GM18909 (cell line): ENCODE measurements at regions not wholly inside any gene's neighbourhood (a gene's known extent, or its start where the extent isn't known, plus 50 kb on each side); places are given as distances from the start of the nearest gene placed in this dataset.
"Not testable (repeated sequence)": the region's sequence is repeated elsewhere in the genome, so short reads cannot be mapped to it uniquely, and the experiment has no call there.

Experiments
- ATAC-seq: cut with Tn5 transposase; IDR thresholded peaks from one replicate; pipeline ENCODE4 v1.9.1; 2021; ENCODE audit warnings: mild to moderate bottlenecking; ENCODE audit not compliant: unreplicated experiment, poor library complexity

DNA sequence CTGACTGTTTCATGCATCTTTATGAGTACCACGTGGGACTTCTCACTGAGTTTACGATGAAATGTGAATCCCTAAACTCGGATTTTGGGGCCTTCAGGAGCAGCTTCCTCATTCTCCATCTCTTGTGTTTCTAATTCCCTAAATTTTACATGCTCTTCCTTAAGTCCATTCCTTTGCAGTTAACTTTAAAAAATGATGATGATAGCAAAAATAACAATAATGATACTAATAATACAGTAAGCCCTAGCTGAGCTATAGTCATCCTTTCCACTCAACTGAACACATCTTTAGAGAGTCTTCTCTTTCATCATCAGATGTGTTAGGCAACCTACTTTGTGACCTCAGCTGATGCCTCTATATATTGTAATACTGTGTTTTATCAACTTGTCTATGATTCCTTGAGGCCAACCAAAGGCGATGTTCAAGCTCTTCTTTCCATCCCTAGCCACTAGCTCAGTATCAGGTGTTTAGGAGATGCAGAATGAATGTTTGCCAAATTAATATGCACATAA lies 1196.4 kb downstream of the VRK1 start:
- no peak for ATAC-seq

DNA sequence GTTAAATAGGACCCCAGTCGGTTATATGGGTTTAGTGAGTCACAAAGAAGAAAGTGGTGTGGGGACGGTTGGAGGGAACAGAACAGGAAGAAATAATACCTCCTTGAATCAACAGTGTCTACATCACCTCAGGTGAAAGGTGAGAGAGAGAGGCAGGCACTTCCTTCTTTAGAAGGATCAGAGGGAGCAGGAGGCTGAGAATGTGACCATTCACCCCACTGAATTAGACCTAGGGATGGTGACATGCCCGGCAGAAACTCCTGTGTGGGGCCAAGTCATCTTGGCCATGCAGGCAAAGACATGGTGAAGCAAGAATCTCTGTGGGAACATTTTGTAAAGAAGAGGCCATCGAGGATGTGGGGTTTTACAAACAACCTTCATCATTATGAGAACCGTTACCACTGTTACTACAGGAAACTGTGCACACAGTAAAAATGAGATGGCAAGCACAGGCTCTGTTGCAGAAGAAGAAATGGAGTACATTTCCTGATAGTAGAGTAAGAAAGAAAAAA lies 1196.9 kb downstream of the VRK1 start:
- ATAC-seq: no peak

DNA sequence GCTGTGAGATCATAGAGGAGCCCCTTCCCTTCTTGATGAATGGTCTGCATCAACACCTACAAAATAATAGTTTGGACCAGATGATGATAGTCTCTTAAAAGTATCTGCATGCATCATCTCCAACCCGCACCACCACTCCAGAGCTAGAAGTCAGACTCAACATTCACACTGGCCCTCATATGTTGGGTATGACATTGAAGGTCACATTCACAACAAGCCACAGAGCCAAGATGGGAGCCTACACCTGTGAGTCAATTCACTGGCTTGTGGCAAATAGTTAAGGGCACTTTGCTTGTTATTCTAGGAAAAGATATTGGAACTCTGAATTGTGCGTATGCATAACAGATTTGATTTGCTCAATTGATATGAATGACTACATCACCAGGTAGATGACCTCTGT lies 1197.9 kb downstream of the VRK1 start:
- ATAC-seq: no peak

DNA sequence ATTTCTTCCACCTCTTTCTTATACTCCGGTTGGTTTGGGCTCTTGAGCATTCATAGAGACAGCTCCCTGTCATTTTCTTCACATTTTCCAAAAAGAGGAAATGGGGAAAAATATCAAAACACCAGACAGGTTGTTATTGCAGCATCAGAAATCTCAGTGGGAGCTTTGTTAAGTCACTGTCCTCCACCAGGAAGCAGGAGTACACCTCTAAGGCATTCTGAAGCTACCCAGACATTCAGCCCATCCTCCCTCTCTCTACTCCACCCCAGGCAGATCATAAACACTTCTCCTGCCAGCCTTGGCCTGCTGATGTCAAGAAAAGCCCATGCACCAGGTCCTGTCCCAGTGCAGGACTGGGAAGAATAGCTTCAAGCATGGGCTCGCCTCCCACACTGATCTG lies 1198.3 kb downstream of the VRK1 start:
- ATAC-seq: no peak

DNA sequence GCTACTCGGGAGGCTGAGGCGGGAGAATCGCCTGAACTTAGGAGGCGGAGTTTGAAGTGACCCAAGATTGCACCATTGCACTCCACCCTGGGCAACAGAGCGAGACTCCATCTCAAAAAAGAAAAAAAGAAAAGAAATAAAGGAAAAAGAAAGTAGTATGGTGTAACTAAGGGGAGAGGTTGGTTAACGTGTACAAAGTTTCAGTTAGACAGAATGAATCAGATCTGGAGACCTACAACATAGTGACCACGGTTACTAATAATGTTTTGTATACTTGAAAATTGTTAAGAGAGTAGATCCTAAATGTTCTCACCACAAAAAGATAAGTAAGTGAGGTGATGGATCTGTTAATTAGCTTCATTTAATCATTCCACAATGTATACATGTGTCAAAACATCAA lies 1208.8 kb downstream of the VRK1 start:
- no peak for ATAC-seq

DNA sequence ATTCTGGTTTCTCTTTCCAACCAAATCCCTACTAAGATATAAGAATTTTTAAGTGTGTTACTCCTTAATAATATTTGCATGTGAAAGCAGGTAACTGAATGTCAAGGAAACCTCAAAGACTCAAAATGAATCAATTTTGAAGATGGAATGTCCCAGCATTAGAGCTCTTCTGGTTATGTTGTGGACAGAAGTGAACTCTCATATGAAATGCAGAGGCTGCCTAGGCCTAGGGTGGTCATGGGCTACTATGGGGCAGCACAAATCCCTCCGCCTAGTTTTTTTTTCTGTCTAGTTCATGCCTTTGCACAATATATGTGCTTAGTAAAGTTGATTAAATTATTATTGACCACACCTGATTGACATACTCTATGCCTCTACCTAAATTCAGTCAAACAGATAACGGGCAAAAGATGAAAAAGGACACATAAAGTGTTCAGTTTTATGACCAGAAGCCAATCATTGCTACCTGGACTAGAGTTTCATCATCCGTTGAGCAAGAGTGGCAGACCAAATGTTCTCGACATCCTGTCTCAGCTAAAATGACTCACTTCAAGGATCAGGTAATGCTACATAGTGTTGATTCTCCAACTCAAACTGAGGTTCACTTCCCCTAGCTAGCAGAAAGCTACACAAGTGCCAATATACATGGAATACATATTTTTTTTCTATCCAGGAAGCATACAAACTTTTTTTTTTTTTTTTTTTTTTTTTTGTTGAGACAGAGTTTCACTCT lies 1211.4 kb downstream of the VRK1 start:
- no peak for ATAC-seq

DNA sequence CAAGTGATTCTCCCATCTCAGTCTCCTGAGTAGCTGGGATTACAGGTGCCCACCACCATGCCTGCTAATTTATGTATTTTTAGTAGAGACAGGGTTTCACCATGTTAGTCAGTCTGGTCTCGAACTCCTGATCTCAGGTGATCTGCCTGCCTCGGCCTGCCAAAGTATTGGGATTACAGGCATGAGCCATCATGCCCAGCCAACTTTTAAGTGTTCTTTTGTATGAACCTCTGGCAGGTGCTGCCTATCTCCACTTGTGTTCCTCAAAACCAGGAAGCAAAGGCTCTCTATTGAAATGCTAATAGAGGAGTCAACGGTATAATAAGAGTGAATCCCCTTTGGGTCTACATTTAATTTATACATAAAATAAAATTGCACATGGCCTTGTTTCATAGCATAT lies 1212.0 kb downstream of the VRK1 start:
- ATAC-seq: not testable (repeated sequence)

DNA sequence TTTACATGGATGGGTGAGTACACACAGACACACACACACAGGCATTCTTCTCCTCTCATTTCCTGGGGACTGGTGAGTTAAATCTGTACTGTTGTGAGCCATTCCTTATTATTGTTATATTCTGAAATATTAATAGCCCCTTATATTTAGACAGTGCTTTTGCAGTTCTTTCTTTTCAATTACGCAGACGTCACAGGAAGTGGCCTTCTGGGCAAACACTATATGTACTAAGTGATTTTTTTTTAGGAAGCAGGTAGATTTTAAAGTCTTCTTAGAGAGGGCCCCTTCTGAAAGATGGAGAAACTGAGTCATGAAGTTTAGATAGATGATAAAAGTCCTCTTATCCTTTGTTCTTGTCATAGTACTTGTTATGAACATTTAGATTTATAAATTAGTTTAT lies 1213.6 kb downstream of the VRK1 start:
- no peak for ATAC-seq

DNA sequence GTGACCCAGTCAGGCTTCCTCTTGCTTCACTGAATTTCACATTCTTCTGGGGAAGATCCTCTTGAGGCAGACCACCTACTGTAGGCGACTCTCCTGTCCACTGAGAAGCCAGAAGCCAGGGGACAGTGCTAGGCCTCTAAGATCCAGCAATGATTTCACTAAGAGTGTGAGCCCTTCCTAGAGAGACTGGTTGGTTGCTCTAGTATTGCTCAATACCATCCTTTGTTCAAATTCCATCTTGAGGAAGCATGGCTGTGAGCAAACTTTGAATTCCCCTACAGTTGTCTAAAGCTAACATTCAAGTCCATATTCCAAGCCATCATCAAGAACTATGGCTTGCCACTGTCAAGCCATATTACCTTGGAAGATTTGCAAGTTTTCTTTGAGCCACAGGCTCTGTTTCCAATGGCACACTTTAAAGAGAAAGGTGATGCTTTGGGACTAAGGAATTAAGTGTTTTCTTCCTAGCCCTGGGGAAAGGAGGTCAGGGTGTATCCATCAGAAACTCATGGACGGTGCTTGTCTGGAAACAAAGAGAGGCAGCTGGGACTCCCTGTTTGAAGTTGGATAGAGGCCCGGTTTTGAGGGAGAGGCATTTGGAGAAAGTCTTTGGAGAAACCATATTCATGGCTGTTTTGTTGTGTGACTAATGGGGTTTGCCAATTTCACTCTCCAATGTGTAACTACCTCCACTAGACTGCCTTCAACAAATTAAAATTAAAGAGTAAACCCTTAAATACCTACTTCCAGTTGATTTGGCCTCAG lies 1217.9 kb downstream of the VRK1 start:
- ATAC-seq: no peak

DNA sequence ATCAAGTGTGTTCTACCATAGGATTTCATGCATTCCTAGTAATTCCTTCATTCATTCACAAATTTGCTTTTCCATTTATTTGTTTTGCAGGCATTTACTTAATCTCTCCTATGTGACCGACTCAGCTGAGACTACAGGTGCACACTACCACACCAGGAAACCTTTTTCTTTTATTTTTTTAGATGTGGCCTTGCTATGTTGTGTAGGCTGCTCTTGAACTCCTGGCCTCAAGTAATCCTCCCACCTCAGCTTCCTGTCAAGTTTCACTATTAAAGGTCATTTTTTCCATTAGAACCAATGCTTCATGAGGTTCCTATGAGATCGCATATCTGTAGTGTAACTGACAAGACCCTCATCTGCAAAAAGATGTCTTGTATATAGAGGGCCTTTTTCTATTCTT lies 1218.7 kb downstream of the VRK1 start:
- no peak for ATAC-seq

DNA sequence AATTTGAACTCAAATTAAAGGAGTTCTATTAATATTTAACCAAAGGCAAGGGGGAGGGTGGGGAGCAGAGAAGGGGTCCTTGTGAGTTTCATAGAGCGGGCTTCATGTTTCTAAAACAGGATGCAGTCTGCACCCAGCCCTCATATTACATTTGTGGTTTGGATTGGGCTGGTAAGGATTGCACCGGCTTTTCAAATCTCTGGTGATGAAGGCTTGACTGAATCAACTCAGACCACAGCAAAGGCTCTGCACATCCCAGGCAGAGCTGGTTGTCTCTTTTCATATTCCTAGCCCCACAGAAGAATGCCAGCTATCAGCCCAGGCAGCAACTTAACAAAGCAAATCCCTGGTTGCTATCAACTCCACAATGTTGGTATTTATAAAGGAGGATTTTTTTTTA lies 1221.4 kb downstream of the VRK1 start:
- ATAC-seq: no peak

DNA sequence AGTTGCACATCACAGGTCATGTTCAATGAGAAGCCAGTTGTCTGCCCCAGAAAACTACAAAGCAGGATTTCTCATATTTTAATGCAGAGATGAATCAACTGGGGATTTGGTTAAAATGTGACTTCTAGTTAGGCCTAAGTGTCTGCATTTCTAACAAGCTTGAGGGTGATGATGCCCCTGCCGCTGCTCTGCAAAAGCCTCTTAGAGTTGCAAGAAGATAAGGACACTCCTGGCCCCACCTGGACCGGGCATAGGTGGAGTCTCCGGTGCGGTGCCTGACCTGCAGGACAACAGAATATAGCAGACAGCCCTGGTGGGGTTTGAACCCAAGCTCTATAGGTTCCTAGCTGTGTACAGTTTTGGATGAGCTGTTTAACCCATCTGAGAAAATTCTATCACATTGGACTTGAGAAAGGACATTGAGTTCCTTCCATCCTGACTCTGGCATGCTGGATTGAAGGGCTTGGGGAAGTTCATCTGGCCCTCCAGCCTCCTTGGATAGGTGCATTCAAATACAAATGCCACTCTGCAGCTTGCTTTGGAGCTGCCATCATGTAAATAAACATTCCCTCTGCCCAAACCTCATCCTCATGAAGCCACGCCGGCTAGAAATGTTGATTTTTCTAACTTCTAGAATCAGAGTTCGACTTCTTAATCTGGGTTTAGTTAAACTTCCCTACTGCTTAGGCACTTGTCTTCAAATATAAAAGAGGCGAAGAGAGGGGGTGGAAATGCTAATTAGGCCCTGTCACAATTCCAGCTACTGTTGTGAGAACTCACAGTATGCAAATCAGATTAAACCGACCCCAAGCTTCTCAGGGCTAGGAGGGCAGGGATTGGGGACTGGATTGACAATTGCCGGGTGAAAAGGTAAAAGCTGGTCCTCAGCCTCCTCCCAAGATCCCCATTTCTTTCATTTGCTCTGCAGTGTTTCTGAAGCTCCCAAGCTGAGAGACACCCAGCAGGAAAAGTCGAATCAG lies 1225.6 kb downstream of the VRK1 start:
- ATAC-seq: no peak

DNA sequence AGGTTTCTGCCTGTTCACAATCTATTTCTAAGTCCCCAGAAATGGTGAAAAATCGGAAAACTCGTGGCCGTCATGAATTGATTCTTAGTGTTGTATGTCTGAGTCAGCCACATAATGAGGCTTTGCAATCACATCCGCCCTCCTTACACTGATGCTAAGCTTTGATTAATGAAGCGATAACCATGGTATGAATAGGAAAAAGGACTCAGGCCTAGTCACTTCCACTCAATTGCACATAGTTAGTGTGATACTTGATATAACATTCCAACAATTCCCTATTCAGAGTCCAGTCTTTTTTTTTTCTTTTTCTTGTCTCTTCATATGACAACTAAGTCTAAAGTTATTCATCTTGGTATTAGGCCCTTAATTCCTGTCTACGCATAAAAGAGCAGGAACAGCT lies 1231.0 kb downstream of the VRK1 start:
- no peak for ATAC-seq

DNA sequence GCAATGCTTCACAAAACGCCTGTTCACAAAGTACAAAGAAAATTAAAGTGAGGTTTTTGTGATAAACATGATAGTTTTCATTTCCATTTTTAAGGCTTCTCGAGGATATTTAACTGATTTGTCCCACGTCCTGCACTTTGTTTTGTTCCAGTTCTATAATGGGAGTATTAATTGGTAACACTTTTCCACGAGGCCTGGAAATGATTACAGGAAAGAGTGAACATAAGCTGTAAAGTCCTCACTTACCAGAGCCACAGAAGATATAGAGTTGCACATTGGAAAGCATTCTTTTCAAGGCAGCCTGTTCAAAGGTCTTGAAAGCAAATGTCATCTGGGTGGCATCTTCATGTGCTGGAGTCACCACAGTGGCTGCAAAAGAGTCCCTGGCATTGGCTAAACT lies 1236.6 kb downstream of the BCL11B start:
- no peak for ATAC-seq

DNA sequence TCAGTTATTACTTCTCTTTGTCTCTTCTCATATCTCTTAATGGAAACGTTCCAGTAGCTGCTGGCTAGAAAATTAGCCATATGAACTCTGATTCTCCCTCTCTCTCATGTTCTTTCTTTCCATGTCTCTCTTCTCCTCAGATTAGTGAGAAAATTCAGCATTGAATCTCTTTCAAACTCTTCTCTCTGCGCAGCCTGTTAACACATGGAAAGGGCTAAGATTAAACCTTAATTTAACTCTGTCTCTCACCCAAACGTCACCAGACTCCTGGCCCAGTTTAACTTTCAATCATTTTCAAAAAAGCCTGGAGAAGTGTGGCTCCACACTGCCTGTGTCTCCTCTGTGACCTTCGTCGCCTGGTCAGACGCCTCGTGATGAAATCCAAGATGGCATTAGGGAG lies 1234.2 kb downstream of the BCL11B start:
- ATAC-seq: no peak

DNA sequence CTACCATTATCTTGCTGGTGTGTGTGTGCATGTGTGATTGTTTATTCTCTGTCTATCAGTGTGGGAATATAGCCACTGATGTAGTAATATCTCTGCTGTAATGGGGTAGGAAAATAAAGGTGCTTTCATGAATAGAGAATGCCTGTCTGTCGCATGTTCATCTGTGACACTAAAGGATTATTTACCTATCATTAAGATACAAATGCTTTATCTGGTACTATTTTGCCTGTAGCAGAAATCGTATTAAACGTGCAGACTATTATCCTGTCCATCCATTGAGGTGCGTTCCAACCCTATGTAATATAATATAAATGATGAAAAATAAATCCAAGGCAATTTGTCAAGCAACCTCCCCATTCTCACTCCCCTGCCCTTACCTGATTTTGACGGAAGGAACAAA lies 1215.1 kb downstream of the BCL11B start:
- no peak for ATAC-seq

DNA sequence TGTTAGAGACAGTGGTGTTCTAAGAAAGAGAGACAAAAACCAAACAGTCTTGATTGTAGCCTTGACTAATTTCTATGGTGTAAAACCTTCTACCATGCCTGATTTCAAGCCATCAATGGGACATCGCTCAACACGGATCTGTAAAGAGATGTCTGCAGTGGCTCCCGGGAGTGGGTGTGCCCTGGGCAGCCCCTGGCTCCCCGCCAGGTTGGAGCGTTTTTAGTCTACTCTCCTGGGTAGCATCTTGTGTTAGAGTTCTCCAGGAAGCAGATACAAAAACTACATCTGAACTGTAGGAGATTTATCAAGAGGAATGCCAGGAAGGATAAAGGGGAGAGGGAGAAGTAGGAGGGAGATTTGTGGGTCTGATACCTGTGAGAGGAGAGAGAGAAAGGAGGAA lies 1212.9 kb downstream of the BCL11B start:
- no peak for ATAC-seq

DNA sequence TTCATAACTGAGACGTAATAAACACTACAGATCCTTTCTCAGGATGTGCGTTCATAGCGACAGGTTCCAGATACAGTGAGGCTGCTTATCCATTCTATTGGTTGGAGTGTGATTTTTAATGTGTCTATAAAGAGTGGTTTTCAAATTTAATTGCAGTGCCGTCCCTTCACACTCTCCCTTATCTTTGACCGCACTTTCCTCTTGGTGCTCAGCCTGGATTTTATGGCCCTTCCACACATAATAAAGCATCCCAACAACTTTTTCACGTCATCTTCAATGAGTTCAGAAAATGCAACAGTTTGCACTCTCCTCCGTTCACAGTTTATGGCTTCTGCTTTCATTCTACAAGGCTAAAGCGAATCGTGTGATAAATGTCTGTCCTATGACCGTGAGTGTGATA lies 1209.9 kb downstream of the BCL11B start:
- no peak for ATAC-seq

DNA sequence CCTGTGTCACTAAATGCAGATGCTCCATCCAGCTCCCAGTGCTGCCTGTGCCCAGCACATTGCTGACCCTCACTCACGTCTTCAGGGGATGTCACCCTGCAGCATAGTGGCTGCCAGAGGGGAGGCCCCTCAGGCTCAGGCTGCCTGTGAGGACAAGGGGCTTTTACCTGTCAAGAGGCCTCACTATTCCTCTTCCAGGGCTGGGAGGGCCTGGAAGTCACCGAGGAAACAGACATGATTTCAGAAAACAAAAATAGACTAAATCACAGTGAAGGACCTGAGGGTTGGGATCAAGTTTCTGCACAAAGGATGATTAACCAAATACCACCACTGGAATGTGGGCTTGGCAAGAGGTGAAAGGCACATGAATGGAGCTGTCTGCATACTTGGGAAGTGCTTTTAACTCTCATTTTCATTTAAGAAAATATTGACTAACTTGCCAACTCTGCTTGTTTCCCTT lies 1202.3 kb downstream of the BCL11B start:
- ATAC-seq: no peak

DNA sequence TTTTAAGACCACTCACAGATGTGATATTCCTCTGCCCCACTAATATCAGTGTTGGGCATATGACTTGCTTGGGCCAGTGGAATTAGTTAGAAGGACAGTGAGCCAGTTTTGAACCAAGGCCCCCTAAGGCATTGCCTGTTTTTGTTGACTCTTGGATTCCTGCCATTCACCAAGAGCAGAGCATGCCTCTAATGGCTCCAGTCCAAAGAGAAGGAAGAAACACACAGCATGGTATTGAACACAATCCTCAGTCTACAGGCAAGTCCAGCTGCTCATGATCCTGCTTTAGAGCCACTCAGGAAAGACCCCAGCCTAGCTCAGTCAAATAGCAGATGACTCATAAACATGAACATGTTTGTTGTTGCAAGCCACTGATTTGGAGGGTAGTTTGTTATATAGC lies 1201.5 kb downstream of the BCL11B start:
- ATAC-seq: no peak
